Epithelial cell of proximal tubule (primary cell): ENCODE measurements at regions not wholly inside any gene's neighbourhood (a gene's known extent, or its start where the extent isn't known, plus 50 kb on each side); places are given as distances from the start of the nearest gene placed in this dataset.
A peak's percentile ranks its signal among the peaks of the same experiment; 100 is the strongest.
"Not testable (repeated sequence)": the region's sequence is repeated elsewhere in the genome, so short reads cannot be mapped to it uniquely, and the experiment has no call there.

Experiments used
- DNase-seq: peaks from one replicate; pipeline ENCODE4 v3.0.0-alpha.2; 2011; ENCODE audit warnings: low read depth
- H3K4me3 ChIP-seq: 2 replicates; pipeline ENCODE4 v1.5.1; 2011; ENCODE audit warnings: low read depth, mild to moderate bottlenecking, low read length
- TF ChIP-seq, protein P1 (sequence below): conservative IDR thresholded peaks from 2 replicates; pipeline ENCODE4 v1.5.1; 2012; ENCODE audit warnings: low read depth, mild to moderate bottlenecking, low read length

DNA sequence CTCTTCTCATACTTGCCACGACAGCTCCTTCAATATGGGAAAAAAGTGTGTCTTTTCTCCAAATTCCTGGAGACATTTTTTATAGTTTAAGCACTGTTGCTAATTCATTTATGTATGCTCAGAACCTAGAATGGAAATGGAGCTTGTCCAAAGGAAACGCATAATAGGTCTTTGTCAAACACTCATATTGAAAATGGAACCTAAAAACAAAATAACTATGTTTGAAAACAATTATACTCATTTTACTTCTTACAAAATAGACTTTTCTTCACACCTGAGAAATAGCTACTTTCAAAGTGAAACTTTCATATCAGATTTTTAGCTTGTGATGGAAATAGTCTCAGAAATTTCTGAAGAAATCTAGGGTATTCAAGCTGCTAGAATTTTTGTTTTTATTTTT is 529.7 kb upstream of the BOD1L1 start:
- H3K4me3 ChIP-seq = no peak overlapping the region
- TF ChIP-seq, protein P1, sequence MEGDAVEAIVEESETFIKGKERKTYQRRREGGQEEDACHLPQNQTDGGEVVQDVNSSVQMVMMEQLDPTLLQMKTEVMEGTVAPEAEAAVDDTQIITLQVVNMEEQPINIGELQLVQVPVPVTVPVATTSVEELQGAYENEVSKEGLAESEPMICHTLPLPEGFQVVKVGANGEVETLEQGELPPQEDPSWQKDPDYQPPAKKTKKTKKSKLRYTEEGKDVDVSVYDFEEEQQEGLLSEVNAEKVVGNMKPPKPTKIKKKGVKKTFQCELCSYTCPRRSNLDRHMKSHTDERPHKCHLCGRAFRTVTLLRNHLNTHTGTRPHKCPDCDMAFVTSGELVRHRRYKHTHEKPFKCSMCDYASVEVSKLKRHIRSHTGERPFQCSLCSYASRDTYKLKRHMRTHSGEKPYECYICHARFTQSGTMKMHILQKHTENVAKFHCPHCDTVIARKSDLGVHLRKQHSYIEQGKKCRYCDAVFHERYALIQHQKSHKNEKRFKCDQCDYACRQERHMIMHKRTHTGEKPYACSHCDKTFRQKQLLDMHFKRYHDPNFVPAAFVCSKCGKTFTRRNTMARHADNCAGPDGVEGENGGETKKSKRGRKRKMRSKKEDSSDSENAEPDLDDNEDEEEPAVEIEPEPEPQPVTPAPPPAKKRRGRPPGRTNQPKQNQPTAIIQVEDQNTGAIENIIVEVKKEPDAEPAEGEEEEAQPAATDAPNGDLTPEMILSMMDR = no peak
- no peak for DNase-seq

DNA sequence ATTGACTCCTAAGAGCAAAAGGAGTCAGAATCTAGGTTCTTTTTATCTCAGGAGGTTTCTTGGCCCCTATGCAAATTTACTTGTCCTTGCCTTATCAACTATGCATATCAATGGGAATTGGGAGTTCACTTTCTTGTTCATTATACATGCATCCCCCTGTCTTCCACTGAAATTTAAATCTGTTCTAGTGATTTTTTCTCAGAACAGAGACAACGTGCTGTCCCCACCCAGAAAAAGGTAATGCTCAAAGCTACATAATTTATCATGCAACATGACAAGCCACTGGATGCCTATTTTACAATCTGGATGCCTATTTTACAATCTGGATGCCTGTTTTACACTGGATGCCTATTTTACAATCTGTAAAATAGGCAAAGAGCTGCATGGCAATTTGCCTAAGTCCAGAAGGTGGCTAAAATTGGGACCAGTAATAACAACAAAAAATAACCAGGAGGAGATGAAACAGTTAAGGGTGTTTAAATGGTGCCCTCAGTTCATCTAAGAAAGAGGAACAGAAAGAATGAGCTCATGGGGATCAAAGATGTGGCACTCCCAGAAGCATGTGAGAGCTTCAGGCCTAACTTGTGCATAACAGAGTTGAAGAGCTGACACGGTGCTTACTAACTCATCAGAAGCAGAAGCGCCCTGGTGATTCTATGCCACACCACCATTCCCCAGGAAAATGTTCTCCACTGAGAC is 537.8 kb upstream of the BOD1L1 start:
- no peak for DNase-seq
- H3K4me3 ChIP-seq = no peak overlapping the region
- TF ChIP-seq, protein P1 = no peak

DNA sequence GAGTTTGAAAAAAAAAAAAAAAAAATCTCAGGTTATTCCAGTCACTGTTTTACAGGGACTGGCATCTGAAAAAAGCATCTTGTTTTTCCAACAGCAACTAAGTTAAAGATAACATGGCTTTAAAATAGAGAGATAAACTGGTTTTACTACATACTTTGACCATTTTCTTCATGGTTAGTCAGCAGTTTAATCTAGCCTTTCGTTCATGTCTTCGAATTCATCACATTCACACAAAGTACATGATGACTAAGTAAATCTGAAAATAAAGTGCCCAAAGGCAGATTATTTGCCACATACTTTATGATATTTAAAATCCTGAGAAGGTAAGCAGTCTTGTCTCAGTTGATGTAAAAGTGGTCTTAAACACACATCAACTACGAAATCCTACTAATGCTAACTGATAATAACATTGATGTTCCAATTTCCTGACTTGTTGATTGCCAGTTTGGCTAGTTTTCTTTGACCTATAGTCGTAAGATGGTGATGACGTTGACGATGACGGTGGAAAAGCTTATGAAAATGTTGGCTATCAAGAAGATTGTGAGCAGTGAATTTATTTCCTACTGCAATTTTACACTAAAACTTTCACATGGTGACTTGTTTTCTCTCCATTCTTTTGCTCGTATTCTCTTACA is 540.5 kb upstream of the BOD1L1 start:
- H3K4me3 ChIP-seq = no peak overlapping the region
- DNase-seq = no peak
- TF ChIP-seq, protein P1 = no peak

DNA sequence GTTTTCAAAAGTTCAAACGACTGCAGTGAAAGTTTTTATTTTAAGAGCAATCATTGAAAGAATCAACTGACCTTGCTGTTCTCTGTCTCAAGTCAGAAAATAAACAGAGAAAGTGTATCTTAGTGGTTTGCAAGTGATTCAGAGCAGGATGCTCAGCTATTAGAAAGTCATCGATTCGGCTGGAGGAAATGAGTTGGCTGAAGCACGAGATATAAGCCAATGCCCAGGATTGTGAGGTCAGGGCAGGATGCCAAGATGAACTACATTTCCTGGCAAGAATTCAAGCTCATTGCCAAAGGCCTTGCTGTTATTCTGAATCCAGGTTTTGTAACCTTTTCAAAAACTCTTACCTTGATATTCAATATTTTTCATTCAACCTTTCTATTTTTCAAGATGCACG is 541.4 kb upstream of the BOD1L1 start:
- H3K4me3 ChIP-seq = no peak overlapping the region
- DNase-seq = peak; percentile 95
- TF ChIP-seq, protein P1 = no peak

DNA sequence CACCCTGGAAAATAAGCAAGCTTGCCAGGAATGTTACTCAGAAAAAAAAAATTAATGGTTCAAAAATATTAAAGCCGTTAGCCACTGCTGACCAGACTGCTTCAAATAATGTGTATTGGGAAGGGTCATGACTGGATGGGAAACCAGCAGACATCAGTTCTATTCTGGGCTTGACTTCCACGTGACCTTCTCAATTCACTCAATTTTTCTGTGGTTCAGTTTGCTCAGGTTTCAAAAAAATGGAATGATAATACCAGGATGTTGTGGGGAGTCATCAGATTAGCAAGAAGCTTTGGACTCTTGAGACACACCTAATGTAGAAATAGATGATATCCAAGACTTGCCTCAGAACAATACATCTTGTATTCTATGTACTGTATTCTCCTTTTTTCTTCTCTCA is 541.9 kb upstream of the BOD1L1 start:
- DNase-seq = no peak
- no peak overlapping the region for H3K4me3 ChIP-seq
- TF ChIP-seq, protein P1 = no peak

DNA sequence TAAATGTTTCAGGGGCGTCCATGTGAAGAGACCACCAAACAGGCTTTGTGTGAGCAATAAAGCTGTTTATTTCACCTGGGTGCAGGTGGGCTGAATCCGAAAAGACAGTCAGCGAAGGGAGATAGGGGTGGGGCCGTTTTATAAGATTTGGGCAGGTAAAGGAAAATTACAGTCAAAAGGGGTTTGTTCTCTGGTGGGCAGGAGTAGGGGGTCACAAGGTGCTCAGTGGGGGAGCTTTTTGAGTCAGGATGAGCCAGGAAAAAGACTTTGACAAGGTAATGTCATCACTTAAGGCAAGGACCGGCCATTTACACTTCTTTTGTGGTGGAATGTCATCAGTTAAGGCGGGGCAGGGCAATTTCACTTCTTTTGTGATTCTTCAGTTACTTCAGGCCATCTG is 542.4 kb upstream of the BOD1L1 start:
- not testable (repeated sequence) for DNase-seq, H3K4me3 ChIP-seq

DNA sequence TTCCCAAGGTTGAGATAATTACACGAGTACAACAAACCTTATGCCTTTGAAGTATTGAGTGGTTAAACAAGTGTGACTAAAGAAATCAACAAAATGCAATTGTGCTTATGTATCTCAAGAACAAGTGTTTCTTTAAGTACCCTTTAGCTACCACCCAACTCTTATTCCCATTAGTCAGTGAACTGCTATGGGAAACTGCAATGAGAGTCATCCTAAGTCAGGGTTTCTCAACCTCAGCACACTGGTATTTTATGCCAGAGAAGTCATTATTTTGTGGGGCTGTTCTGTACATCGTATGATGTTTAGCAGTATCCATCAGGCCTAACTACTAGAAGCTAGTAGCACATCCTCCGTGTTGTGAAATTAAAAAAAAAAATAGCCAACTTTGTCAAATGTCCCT is 549.1 kb upstream of the BOD1L1 start:
- TF ChIP-seq, protein P1 = no peak
- no peak overlapping the region for H3K4me3 ChIP-seq
- no peak for DNase-seq
